HT1080 (cell line): ENCODE measurements at regions not wholly inside any gene's neighbourhood (a gene's known extent, or its start where the extent isn't known, plus 50 kb on each side); places are given as distances from the start of the nearest gene placed in this dataset.

Source experiments
- DNase-seq: peaks from one replicate; pipeline ENCODE4 v3.0.0-alpha.2; 2015; ENCODE audit warnings: low read depth

GRCh38 chr10:44301781-44302355 lies 83.0 kb downstream of the CXCL12 start:
- DNase-seq = no peak

DNA sequence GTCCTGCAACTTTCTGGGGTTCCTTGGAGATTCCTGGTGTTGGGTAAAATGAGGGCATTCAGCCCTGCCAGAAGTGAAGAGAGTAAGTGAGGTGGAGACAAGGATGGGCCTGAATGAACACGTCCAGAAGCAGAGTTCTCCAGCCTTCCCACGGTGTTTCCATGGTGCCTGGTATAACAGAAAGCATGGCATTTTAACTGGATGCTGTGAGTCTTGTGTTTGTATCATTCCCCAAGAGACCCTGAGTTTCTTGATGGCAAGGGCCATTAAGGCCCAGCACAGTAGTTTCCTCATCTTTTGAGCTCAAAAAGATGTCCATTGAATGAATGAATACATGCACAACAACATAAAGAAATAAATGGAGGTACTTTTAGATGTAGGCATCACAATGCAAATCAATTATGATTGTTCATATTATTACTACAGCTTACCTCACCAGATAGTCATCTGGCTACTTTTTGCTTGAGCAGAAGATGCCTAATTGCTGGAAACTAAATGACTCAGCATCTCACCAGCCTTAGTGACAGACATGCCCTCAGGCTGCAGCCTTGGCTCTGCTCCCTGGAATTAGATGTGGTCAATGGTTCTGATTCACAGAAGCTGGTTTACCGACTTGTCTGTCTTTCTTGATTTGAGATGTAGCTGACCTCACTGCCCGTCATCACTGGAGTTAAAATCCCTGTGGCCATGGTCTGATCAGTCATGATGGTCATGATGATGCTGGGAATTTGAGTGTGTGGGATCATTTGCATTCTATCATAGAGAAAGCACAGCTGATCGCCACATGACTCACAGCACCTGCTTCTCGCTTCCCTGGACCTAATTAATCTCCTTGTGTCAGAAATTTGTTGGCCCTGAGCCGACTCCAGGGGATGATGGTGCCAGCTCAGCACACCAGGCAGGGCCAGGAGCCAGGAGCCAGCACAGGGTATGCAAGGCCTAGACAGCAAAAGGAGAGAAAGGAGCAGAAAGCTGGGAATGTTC lies 83.9 kb downstream of the CXCL12 start:
- peak; percentile 94 for DNase-seq

DNA sequence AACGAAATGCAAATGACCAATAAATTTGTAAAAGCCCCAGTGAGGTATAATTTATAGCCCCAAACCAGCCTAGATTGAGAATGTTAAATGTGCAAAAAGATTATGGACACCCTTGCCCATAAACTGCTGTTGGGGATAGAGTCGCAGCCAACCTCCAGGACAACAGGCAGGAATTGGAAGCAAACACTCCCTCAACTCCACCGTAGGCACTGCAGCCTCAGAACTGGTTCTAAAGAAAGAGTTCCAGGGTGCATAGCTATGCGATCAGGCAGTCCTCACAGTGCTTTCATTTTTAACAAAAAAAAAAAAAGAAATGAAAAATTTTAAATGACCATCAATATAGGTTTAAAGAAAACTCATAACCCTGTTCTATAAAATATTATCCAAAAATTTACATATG lies 86.2 kb downstream of the CXCL12 start:
- DNase-seq = no peak

DNA sequence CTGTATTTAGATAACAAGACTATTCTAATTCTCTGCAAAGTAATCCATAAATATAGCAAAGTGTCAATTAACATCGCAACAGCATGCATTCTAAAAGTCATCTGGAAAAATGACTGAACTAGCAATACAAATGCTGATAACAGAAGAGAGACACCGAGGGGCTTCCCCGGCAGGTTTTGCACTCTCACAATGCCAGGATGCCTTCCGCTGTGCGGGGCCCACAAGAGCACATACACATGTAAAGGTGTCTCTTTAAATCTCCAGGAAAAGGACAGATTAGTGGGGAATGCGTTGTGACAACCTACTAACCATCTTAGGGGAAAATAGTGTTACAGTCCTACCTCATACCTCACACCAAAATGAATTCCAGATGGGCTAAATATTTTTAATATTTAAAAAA lies 86.9 kb downstream of the CXCL12 start:
- no peak for DNase-seq

DNA sequence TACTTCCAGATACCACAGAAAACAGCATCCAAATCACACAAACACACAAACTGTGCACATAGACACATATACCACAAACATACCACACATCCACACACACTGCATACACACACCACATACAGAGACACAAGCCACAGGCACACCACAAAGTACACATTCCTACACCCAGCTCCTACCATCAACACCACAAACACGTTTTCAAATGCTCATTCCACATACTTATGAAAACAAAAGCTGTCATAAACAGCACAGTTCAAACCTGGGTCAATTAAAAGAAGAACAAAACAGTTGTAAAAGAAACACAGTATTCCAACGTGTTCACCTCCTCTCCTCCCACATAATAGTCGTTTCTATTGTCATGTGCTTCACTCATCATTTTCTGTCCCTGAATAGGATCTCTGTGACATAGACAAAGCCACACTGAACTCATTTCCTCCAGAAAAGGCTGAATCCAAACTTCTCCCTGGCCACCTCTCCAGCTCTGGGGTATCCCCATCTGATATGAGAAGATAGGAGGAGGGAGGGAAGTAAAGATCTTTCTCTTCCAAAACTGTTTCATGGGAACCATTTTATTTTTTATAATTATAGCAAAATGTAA lies 89.2 kb downstream of the CXCL12 start:
- no peak for DNase-seq

- no peak for DNase-seq
These were observed 90.0 kb downstream of the CXCL12 start for GRCh38 chr10:44294726-44295412.

- DNase-seq = no peak
These were observed 91.1 kb downstream of the CXCL12 start for GRCh38 chr10:44293842-44294241.

GRCh38 chr10:44293306-44293778 lies 91.6 kb downstream of the CXCL12 start:
- DNase-seq = no peak

GRCh38 chr10:44292390-44293002 lies 92.4 kb downstream of the CXCL12 start:
- DNase-seq = no peak

DNA sequence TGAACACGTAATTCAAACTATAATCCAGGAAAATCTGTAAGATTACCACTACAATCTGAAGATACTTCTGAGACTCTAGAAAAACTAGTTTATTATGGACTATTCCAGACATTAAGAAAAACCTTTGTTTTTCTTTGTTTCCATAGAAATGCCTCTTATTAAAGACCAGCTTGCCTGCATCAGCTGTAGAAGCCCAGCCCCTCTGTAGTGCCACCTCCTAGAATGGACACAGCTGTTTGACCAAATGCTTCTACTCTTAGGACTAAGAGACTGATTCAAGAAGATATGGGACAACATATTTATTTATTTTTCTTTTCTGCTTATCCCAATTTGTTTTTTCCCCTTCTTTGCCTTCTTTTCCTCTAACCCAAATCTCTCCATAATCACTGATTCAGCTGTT lies 93.8 kb downstream of the CXCL12 start:
- DNase-seq = no peak

DNA sequence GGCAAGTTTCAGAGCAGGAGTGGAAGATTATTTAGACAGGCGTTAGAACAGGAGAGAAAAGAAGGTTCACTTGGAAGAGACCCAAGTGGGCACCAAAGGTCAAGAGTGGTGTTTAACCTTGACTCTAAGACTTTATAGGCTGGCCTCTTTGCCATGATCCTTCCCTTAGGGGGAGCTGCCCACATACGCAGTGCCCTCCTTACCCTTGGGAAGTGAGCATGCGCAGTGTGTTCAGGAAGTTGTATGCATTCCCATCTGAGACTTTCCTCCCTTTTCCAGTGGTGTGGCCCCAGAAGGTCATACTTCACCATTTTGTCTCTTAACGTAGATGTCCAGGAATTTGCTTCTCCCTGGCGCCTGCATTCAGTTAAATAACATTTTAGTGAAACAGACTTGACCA lies 95.8 kb downstream of the CXCL12 start:
- no peak for DNase-seq

GRCh38 chr10:44287408-44287807 lies 97.5 kb downstream of the CXCL12 start:
- DNase-seq = no peak

DNA sequence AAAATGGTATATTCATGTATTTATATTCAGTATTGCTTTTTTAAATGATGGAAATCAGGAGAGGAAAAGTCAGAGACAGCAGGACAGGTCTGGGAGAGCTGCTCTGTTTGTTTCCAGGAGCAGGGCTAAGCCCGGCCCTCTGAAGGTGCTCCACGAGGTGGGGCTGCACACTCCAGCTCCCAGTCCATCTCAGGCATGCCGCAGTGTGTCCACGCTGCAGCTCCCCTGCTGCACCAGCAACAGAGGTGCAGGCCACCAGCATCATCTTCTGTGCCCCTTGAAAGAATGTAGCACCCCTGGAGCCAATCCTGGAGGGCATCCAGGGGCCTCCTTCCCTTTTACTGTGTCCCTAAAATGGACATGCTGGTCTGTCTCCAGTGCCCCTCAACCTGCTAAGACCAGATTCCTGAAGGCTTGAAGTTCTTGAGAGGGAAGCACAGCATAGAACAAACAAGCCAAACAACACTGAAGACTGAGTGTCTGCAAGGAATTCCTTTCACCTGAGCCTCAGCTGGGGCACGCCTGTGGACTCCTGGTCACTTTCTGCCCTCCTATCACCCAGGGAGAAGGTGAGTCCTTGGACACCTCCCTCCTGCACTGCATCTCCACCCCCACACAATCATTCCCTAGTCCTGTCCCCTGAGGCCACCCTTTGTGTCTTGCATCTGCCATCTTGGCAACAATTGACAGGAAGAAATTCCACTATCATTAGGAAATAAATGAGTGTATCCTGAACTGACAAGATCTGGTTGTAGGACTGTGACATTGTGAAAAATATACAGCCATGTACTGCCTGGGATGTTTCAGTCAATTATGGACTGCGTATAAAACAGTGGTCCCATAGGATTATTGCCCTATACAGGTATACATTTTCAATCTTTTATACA lies 100.5 kb downstream of the CXCL12 start:
- no peak for DNase-seq

DNA sequence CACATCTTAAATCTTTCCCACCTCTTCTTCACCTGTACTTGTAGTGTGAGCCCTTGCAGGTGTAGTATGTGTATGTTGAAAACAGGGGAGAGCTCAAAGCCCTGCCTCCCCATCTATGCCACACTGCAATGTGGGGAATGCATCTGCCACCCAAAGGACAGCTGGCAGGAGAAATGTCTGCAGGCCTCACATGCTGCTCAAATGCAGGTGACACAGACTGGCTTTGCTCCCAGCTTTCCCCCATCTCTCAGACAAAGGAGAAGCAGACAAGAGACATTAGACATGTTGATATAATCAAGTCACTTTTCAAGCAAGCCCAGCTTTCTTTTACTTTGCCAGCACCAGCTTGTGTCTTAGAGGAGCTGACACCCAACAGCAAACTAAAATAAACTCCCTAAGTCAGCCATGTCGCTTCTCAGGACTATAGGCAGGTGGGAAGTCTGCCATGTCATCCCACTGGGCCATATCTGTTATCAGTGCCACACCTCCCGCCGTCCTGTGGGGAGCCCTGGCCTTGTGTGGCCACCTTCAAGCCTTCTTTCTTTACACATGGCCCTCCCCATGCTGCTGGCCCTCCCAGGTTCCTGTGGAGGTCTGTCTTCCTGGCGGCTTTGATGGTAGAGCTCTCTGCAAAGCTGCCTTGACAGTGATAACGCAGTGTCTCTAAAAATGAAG lies 102.1 kb downstream of the CXCL12 start:
- DNase-seq = no peak

DNA sequence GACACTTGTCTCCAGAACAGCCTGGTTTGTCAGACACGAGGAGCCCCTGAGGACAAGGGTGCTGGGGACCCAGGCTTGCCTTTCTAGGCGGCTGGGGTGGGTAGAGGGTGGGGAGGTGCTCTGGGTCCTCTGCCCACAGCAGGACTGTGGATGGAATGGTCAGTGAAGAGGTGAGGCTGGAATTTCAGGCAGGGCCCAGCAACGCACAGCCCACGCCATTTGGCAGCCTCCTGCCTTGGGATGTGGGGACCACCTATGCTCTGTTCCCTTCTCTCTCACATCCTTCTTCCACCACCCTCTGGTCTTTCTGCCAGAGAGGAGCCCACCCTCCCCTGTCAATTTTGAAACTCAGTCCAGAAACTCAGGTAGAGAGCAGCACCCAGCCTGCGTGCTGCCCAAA lies 103.2 kb downstream of the CXCL12 start:
- DNase-seq = no peak

- DNase-seq = peak; percentile 11
These were observed 103.7 kb downstream of the CXCL12 start for GRCh38 chr10:44281089-44281613.

DNA sequence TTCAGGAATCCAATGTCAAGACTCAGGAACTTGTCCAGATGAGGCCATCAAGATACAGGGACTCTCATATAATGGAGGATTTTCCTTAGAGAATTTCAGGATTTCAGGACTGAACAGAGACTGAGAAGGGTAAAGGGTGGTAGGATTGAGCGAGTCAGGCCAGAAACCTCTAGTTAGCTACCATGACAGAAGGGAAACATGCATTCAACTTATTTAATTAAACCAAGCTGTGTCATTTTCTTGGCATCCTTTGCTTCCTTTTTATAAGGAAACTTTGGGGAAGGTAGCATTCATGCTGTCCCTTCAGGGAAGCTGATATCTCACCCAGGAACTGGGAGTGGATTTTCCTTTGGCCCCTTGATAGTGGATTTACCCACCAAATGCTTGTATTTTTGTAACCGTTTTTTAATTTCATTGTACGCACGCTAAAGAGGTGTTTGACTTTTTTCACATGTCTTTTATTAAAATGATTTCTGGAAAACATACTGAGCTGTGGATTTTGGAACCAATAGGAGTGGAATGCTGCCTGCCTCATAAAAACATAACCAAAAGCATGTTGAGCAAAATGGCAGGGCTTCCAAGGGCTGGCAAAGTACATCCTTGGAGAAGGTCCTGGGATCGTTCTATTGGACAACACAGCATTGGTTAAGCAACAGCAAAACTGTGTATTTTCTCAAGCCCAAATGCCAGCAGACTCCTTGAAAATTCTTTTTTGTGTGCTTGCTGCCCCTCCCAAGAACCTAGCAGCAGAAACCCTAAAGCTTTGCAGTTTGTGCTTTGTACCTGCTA lies 104.5 kb downstream of the CXCL12 start:
- no peak for DNase-seq

DNA sequence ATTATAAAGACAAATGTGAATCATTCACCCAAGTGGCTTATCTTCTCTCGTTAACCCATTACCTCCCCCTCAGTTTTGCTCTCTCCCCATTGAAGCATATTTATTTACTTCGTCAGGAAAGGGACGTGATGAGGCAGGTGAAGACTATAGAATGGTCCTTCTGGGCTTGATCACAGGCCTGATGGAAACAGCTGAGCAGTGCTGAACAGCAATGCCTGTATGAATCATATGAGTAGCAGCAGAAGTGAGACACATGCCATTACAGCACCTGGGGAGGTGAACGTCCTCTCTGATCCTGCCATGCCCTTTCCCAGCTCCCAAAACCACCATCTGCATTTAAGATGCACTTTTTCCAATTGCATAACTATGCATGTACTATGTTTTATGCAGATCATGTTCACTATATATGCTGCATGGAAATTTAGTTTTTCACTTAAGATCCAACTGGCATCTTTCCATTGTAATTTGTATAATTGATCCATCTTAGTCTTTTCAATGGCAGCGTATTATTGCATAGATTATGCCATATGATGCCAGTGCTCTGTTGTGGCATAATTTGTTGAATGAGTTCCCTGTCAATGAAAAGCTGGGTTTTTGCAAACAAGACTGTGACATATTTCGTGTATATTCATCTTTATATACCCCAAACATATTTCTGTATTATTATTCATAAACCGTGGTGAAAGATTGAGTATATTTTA lies 105.3 kb downstream of the CXCL12 start:
- DNase-seq = no peak
